ENCODE measurements at regions not wholly inside any gene's neighbourhood (a gene's known extent, or its start where the extent isn't known, plus 50 kb on each side); places are given as distances from the start of the nearest gene placed in this dataset.

DNA sequence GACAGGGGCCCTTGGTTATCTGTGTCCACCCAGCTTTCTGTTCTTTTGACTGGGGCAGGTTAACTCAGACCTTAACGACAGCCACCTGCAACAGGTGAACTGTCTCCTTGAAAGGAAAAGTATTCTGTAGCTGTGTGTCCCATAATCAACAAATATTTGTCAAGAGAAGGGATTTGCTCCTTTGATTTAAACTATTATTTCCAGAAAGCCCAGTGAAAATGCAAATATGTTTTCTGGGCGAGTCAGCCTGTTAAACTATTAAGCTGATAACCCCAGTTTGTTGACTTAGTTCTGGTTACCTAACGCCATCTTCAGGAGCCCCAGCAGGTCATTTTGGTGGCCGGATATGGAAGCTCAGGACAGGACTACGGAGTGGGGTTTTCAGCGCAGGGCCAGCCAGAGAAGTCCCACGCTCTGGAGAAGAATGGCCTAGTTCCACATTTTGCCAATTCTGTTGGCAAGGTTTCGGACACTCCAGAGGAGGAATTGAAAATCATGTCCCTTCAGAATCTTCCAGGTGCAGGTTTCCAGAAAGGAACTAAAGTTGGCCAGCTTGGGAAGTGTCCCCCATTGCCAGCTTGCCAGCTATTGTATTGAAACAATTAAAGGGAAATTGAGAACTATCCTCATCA lies 54.5 kb downstream of the ADRA2A start:
- no peak for DNase-seq

DNA sequence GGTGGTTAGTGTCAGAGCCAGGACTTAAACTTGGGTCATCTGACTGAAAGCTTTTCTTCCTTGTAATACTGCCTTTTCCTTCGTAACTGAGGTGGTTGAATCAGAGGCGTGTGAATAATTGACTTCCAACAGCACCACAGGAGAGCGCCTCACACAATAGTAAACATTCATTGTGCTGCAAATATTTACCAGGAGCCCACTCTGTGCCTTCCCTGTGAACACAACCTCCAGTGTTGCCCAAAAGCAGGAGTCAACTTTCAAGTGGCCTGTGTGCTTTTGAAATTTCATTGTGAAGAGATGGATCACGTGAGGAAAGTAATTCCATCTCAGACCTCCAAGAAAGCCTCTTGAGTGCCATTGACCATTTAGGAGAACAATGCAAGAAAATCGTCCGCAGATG lies 60.2 kb downstream of the ADRA2A start:
- no peak for DNase-seq

DNA sequence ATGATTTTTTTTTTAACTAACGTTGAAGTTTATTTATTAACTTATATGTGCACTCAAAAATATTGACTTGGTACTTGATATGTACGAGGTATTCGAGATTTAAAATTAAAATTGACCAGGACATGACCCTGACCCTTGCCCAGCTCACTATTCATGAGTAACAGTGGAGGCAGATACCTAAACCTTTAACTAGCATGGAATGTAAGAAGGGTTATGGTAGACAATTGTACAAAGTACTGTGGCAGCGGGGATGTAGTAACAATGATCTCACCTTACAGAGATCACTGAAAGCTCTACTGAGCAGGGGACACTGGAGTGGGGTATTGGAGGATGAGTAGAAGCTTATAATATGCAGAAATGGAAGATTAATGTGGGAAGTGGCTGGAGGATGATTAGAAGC lies 60.8 kb downstream of the ADRA2A start:
- no peak for DNase-seq

DNA sequence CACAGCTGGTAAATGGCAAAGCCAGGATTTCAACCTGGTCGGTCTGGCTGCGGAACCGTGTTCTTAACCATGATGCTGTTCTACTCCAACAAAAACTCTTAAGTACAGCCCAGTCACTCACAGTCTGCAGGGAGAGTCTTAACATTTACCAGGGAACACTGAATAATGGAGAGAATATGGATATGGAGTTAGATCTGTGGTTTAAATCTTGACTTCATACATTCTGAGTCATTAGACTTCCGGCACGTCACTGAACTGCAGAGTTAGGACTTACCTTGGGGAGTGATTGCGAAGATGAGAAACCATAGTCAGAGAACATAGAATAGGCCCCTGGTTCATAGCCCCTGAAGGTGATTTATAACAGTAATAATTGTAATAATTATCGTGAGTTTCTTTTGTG lies 61.7 kb downstream of the ADRA2A start:
- no peak for DNase-seq

DNA sequence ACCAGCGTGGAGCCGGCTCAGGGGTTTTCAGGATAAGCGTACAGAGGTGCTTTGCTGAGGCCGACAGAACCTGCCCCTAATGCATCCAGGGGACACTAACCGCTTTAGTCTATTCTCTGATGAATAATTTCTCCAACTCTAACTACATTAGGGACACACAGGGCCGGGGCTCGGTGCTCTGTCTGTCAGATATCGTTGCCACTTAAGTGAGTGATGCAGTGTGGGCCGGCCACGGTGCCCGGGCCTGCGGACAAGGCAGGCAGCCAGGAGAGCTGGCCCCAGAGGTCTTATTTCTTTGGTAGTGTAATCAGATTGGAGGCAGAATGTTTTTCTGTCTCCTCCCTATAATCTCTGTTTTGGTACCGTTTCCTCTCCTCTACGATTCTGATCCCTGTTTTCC lies 62.7 kb downstream of the ADRA2A start:
- no peak for DNase-seq

DNA sequence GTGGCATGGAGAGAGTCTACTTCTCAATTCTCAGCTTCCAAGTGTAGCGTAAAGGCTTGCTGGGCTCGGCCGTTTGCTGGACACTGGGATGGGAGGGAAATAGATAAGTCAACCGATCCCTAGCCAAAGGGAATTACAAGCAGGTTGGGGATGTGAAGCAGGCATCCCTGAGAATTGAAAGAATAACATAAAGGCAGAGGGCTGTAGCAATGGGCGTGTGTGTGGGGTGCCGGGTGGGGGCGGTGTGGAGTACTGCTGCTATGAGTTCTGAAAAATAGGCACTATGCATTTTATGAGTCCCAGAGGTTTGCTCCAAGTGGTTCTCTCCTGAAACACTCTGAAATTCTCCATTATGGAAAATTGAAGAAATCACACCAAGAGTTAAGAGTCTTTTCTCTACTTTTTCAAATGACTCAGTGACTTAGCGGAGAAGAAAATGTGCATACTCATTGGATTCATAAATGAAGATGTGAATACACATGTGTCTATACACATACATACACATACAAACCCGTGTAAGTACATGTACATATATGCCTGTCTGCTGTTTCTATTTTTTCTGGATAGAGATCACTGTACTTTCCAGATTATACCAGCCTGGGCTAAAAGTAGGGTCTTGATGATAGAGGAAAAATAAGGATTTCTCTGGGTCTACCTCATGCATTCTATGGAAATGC lies 65.4 kb downstream of the ADRA2A start:
- DNase-seq: no peak

DNA sequence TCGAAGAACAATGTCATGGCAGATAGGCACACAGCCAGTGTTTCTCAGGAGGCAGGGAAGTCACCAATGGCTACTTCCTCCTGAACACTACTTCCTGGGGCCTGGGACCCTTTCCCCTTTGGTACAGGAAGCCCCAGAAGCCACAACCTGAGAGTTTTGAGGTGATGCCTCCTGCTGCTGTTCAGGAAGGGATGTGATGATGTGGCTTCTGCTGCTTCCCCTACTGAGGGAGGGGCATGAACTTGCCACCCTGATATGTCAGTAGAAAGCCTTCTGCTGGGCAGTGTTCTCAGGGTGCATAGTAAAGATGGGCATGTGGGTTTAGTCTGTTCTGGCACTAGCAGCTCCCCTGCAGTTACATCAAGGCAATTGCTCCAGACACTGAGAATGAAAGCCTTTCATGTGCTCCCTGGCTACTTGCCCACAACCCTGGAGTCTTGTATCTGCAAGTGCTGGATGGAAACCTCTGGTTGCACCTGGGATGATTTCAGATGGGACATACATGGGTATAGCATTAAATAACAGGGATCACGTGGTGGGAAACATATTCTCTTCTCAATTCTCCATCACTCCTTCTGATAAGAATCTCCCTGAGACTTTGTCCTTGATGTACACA lies 69.3 kb downstream of the ADRA2A start:
- no peak for DNase-seq

DNA sequence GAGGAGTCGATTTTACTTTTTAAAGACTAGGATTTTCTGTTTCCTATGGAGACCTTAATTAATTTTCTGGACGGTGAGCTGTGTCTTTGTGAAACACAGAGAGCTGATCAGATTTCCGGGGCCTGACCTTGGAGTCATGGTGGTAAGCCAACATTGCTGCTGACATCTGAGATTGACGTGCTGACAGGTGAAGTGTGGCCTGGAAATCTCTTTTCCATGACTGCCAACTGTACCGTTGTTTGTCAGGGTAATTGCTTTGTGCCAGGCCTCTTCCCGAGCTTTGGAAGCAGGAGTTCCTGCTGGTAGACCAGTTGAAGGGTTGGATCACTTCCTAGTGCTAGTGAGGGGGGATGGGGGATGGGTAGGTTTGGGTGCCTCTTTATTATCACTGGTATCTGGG lies 71.2 kb downstream of the ADRA2A start:
- DNase-seq: no peak

DNA sequence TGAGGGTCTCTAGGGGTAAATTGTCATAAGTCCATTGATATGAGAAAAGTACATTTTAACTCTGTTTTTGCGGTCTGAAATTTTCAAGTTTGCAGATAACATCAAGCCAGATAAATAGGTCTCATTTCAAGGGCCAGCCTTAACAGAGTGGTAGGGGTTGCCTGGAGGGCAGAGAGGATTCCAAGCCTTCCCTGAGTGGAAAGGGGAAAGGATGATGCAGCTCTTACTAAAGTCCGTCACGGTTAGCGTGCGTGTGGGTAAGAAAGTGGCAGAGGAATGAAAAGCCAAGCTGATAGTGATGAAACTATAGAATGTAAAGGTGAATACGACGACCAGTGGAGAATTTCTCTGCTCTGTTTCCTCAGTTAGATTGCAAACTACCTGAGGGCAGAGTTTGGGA lies 71.6 kb downstream of the ADRA2A start:
- no peak for DNase-seq

DNA sequence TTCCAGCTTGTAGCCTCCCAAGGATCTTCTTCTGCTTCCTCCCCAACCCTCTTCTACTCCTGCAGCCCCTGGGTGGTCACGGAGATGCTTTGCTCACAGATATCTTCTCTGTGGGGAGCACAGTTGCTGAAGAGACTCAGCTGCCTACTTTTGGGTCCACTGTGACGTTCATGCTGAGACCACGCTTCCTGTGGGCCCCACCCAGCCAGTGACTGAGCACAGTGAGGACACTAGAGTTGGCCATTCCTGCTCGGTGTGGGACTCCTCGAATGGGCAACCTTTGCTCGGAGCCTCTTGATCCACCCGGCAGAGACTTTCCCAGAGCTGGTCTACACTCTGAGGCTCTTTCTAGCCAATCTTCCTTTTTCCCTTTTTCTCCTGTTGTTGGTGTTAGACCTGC lies 73.9 kb downstream of the ADRA2A start:
- DNase-seq: no peak

DNA sequence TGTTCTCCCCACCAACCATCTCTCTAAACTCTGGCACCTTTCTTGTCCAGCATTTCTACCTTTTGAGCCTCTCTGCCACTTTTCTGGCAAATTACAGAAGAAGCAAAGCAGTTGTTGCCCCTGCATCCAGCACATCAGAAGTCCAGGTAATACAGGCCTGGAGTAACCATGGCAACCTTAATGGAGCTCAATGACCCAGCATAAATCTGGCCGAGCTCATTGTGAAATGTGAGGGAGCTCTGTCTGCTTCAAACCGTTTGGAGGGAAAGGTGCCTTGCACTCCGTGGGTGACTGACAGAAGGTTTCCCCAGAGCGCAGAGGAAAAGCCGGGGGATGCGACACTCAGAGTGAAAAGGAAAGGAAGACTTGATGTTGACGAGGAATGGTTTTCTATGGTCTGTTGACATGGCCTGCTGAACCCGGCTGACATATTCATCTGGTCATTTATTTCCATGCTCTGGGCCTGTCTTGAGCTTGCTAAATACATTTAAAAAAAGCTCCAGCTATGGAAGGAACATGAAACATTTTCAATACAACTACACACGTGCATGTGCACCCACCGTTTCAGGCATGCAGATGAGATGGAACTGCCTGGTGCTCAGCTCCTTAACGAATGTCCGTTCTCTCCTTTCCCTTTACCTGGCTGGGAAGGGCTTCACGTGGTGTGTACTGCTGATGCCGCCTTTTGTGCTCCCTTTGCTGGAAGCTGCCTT lies 74.9 kb downstream of the ADRA2A start:
- no peak for DNase-seq

DNA sequence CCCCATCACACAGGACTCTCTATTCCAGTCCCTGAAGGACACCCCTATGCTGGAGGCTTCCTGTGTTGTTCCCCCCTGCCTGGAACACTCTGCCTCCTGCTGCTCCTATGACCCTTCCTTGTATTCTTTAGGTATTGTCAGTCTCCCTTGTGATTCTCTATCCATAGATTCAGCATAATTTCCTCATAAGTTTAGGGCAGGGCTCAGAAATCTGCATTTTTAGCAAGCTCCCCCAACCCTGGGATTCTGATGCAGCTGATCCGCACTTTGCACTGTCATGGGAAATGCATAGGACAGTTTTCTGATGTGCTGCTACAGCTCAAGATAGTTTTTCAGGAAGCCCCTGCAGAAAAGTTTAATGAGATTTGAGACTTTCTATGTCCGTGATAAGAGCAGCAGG lies 79.9 kb downstream of the ADRA2A start:
- DNase-seq: no peak

DNA sequence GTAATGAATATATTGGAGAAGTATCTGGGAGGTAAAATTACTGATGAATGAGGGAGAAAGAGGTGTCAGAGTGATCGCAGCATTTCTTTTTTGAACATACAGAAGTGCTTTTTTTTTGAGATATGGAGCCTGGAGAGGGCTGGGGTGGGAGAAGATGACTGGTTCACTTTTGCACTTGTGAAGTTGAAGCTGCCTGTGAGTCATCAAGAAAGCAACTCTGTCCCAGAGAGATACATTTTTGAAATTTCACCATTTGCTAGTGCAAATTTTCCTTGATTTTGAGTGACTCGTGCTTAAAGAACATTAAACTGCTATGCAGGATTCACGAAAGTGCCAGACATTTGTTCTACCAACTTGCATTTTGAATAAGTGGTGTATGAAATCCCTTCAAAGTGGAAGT lies 81.8 kb downstream of the ADRA2A start:
- no peak for DNase-seq

DNA sequence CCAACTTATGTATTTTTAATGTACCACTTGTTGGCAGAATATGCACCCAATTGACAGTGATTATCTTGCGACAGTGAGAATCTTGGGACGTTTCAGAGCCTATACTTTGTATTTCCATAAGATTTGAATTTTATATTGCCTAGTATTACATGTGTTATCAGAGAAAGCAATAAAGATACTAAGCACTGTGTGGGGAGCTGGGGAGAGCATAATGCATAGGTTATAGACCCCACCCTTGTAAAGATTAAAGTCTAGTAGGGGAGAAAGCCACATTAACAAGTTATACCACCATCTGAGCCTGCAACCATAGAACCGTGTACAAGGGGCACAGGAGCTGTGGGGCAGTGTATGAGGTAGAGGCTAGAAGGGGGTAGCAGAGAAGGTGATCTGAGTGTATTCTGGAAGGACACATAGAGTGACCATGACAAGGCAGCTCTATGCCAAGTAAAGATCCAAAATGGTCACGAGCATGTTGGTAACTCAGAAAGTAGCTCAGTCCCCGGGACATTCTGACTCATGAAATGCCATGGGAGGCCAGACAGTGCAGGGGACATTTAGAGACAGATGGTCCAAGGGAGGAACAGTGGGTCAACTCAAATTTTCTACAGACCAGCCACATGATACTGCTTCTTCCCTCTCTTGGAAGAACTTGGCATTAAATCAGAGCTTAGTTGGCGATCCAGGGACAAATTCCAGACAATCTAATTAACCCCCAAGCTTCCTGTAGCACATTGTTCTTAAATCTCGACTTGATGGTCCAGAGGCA lies 84.5 kb downstream of the ADRA2A start:
- no peak for DNase-seq

DNA sequence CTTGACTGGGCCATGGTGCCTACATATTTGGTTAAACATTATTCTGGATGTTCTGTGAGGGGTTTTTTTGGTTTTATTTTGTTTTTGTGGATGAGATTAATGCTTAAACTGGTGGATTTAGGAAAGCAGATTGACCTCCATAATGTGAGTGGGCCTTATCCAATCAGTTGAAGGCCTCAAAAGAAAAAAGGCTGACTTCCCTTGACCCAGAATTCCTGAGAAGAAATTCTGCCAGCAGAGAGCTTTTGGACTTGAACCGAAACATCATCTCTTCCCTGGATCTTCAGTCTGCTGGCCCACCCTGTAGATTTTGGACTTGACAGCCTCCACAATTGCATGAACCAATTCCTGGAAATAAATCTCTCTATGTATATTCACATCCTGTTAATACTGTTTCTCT lies 94.4 kb downstream of the ADRA2A start:
- no peak for DNase-seq

DNA sequence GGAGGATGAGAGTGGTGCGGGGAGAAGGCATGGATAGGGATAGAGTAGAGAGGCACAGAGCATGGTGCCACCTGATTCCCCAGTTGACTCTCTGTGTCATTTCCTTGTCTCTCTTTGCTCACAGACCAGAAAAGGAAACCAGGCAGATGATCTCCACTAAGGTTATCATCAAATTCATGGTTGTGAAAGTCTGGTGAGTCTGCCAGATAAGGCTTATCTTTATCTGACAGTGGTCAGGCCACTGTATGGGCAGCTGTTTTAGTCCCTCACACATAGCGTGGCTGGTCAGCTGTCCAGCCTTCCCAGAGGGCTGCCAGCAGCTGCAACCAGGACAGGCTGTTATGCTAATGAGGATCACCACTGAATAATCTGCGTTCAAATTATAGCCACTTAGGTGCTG lies 99.0 kb downstream of the ADRA2A start:
- DNase-seq: no peak

DNA sequence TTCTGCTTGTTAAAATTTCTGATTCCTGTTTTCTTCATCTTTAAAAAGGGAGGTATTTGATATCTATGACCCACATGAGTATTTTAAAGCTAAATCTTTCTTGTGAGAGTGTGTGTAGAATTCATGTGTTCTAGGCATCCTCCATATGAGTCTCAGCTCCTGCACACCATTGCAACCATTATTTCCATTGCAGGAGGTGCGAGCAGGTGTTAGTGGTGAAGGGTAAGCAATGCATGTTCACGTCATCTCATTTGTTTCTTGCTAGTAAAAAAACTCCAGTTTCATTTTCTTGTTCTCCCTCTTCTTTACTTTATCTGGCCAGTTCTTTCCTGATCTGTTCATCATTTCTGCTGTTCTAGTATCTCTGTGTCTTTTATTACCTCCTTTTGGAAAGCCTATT lies 100.5 kb downstream of the ADRA2A start:
- no peak for DNase-seq

DNA sequence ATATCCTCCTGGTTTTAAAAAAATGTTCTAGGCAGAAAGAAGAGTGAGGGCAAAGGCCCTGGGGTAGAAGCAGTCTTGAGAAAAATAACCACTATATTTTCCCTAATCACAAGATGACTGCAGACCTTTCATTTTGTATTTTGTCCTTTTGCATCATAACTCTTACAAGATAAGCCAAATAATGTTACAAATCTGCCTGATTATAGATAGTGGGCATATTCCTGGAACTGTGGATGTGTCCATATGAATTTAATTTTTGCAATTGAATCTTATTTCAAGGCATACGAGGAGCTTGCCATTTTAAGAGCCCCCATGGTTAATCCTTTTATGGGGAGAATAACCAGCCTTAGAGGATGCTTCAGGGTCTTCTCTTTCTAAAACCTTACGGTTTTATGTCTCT lies 102.7 kb downstream of the ADRA2A start:
- DNase-seq: no peak

DNA sequence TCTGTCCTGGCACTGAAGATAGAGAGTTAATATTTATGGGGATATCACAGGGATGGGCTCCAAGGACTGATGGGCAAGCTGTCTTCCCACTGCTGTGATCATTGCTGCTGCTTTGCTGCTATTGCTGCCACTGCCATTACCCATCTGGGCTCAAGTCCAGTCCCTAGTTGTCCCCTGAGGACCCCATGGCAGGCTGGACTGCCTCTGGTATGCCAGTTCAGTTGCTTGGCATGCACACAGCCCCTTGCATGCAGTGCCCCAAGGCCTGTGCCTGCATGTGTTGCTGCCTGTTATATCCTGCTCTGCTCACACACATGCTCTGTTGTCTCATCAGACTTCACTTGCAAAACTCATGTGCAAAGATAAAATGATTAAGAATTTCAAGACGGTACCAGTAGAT lies 109.5 kb downstream of the ADRA2A start:
- no peak for DNase-seq

DNA sequence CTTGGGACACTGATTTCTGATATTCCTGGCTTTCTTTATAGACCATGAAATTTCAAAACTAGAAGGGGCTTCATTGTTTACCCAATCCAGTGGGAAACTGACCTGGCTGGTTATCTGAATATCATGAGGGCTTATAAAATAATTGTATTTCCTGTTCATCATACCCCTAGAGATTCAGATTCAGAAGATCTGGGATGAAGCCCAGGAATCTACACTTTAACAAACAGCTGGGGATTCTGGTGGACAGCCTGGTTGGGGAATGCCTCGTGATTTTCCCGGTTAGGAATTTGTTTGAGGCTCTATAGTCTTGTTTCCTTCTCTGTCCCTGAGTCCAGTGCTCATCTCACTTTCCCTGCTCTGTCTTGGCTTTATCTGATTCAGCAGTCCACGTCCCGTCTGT lies 110.3 kb downstream of the ADRA2A start:
- DNase-seq: no peak

DNA sequence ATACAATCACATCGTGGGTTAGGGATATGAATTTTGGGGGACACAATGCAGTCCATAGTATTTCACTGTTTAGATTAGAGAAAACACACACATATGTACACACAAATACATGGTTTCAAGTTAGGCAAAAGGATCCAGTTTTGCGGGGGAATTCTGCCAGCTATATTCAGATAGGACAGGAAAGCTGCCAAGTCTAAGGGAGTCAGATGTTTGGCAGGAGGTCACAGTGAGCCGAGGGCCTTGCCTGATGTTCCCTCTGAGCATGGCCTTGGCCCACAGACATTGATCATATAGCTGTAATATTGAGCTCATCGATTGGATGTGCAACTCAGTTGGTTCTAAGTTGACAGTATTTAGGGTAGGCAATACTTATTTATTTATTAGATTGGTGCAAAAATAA lies 122.8 kb downstream of the ADRA2A start:
- no peak for DNase-seq

DNA sequence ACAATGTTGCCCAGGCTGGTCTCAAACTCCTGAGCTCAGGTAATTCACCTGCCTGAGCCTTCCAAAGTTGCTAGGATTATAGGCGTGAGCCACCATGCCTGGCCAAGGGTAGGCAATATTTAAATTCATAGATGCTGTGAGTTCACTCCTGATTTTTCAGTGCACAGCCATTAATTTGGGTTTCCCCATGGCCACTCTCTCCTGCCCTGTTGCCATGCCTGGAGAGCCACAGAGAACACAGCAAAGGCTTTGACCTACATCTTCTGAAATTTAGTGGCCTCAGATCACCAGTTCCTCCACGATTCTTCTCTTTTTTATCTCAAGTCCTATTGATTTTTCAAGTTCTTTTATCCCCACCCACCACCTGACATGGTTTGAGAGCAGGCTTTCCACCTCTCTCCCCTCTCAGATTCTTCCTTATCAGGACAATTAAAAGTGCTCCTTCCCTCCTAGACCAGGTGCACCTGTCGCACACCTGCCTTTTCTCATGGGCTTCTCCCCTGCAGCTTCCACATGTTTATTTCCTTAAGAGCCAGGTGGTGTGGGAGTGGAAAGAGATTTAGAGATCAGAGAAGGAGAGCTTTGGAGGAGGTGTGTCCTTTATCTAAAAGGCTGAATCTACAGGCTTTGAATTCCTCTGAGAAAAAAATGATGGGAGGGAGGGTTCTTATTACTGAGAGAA lies 123.8 kb downstream of the ADRA2A start:
- peak; percentile 97 for DNase-seq

DNA sequence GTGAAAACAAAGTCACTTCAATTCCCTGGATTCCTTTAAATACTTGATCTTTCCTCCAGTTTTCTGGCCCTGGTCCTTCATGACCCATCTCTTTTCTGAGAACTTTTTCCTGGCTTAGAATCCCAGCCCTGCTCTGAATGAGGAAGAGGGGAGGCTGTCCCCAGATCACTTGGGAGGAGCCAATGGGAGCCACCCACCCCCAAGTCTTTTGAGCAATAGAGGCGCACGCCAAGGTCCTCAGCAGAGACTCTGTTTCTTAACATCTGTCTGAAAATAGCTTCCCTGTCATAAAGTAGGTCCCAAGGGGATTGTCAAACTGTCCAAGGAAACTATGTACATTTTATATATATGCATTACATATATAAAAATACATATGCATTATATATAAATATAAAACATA lies 126.8 kb downstream of the ADRA2A start:
- no peak for DNase-seq

Measured in NCI-H510A treated with DMSO at 0.1 percent for 48 hours (cell line).